ENCODE measurements at regions not wholly inside any gene's neighbourhood (a gene's known extent, or its start where the extent isn't known, plus 50 kb on each side); places are given as distances from the start of the nearest gene placed in this dataset.

- no peaks in the 10 kb centered on the region for H3K36me3 Mint-ChIP-seq
- H3K4me1 Mint-ChIP-seq = no peaks in the 10 kb centered on the region
- H3K27me3 Mint-ChIP-seq = peaks cover 0 to 12% (median 1%) of the 10 kb centered on the region in 5 donors
- peaks cover 0 to 3% (median 0%) of the 10 kb centered on the region in 9 donors for H3K9me3 Mint-ChIP-seq
- no peak overlapping the region for H3K27ac Mint-ChIP-seq
- H3K4me3 Mint-ChIP-seq = no peak overlapping the region
- POLR2A ChIA-PET = no interaction called here
- ATAC-seq (no peak), DNase-seq (no peak)
Measured at GRCh38 chr10:90381468-90381867, 476.4 kb downstream of the HTR7 start.

GRCh38 chr10:90389876-90390275 lies 468.0 kb downstream of the HTR7 start:
- ATAC-seq (no peak), DNase-seq (no peak)
- H3K4me3 Mint-ChIP-seq = no peak overlapping the region
- H3K4me1 Mint-ChIP-seq = no peaks in the 10 kb centered on the region
- H3K36me3 Mint-ChIP-seq = no peaks in the 10 kb centered on the region
- peaks cover 0 to 3% (median 0%) of the 10 kb centered on the region in 9 donors for H3K9me3 Mint-ChIP-seq
- POLR2A ChIA-PET = no interaction called here
- H3K27ac Mint-ChIP-seq = no peak overlapping the region
- H3K27me3 Mint-ChIP-seq = peaks cover 0 to 4% (median 0%) of the 10 kb centered on the region in 5 donors

DNA sequence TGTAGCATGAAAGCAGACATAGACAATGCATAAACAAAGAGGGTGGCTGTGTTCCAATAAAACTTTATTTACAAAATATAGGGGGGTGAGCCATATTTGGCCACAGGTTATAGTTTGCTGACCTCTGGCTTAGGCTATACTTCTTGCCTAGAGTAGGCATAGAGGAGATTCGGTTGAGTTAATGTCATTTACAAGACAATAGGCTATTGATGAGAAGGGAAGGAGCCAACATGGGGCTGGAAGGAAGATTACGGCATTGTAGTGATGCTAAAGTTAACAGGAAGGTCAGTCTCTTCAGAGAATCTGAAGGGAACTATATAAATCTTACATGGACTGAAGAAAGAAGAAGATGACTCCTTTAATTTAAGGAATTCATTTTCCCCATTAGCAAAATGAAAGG lies 463.5 kb downstream of the HTR7 start:
- Mint-ChIP-seq H3K36me3 (no peaks in the 10 kb centered on the region), H3K4me1 (no peaks in the 10 kb centered on the region), H3K9me3 (peaks cover 0 to 2% (median 0%) of the 10 kb centered on the region in 9 donors), H3K4me3 (no peak overlapping the region), H3K27ac (no peak overlapping the region), H3K27me3 (peaks cover 0 to 6% (median 0%) of the 10 kb centered on the region in 5 donors)
- POLR2A ChIA-PET = no interaction called here
- DNase-seq = no peak
- ATAC-seq = no peak

- POLR2A ChIA-PET = no interaction called here
- Mint-ChIP-seq H3K27ac (no peak overlapping the region), H3K27me3 (peaks cover 0 to 3% (median 0%) of the 10 kb centered on the region in 5 donors), H3K4me3 (no peak overlapping the region), H3K9me3 (peaks cover 0 to 1% (median 0%) of the 10 kb centered on the region in 9 donors), H3K36me3 (no peaks in the 10 kb centered on the region), H3K4me1 (no peaks in the 10 kb centered on the region)
- no peak for ATAC-seq
- DNase-seq = no peak
Measured at GRCh38 chr10:90396721-90397120, 461.1 kb downstream of the HTR7 start.

- Mint-ChIP-seq H3K36me3 (no peaks in the 10 kb centered on the region), H3K27me3 (peaks cover 0 to 3% (median 0%) of the 10 kb centered on the region in 5 donors), H3K27ac (no peak overlapping the region)
Measured at GRCh38 chr10:90398566-90398965, 459.3 kb downstream of the HTR7 start.

GRCh38 chr10:90399782-90400181 lies 458.1 kb downstream of the HTR7 start:
- H3K27ac Mint-ChIP-seq = no peak overlapping the region
- no peak for ATAC-seq
- H3K27me3 Mint-ChIP-seq = peaks cover 0 to 3% (median 0%) of the 10 kb centered on the region in 5 donors

More at GRCh38 chr10:90398566-90398965, 459.3 kb downstream of the HTR7 start:
- Mint-ChIP-seq H3K9me3 (peaks cover 0 to 1% (median 0%) of the 10 kb centered on the region in 9 donors), H3K4me3 (no peak overlapping the region), H3K4me1 (no peaks in the 10 kb centered on the region)
- DNase-seq (no peak), ATAC-seq (no peak)
- POLR2A ChIA-PET = no interaction called here

GRCh38 chr10:90403211-90404000 lies 454.4 kb downstream of the HTR7 start:
- Mint-ChIP-seq H3K27me3 (no peaks in the 10 kb centered on the region), H3K36me3 (no peaks in the 10 kb centered on the region), H3K4me3 (no peak overlapping the region), H3K9me3 (peaks cover 0 to 1% (median 0%) of the 10 kb centered on the region in 9 donors), H3K27ac (no peak overlapping the region), H3K4me1 (no peaks in the 10 kb centered on the region)
- DNase-seq = no peak
- no peak for ATAC-seq
- POLR2A ChIA-PET = no interaction called here

More at GRCh38 chr10:90399782-90400181, 458.1 kb downstream of the HTR7 start:
- no peaks in the 10 kb centered on the region for H3K36me3 Mint-ChIP-seq
- no peak for DNase-seq
- no peaks in the 10 kb centered on the region for H3K4me1 Mint-ChIP-seq
- peaks cover 0 to 1% (median 0%) of the 10 kb centered on the region in 9 donors for H3K9me3 Mint-ChIP-seq
- POLR2A ChIA-PET = no interaction called here
- H3K4me3 Mint-ChIP-seq = no peak overlapping the region

DNA sequence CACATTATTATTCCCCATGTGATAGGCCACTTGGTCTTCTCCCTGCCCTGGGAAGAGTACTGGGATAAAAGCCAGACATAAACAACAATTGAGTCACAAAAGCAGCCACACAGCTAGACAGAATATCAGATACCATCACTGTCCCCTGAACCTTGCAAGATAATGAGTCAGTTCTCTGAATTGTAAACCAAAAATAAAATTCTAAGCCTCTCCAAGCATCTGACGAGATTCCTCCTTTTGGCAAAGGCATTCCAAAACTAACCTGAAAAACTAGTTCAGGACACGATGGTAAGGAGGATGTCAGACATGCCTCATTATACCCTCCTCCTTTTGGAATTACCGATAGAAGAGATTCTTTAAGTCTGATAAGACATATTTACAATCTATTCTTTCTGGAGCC lies 450.7 kb downstream of the HTR7 start:
- Mint-ChIP-seq H3K27me3 (no peaks in the 10 kb centered on the region), H3K9me3 (peaks cover 0 to 13% (median 4%) of the 10 kb centered on the region in 9 donors), H3K27ac (no peak overlapping the region), H3K4me1 (no peaks in the 10 kb centered on the region), H3K36me3 (no peaks in the 10 kb centered on the region), H3K4me3 (no peak overlapping the region)
- POLR2A ChIA-PET = no interaction called here
- ATAC-seq (no peak), DNase-seq (no peak)

GRCh38 chr10:90407851-90408250 lies 450.0 kb downstream of the HTR7 start:
- Mint-ChIP-seq H3K36me3 (no peaks in the 10 kb centered on the region), H3K9me3 (peaks cover 0 to 13% (median 6%) of the 10 kb centered on the region in 9 donors), H3K4me3 (no peak overlapping the region), H3K4me1 (no peaks in the 10 kb centered on the region), H3K27me3 (no peaks in the 10 kb centered on the region), H3K27ac (no peak overlapping the region)
- no peak for ATAC-seq
- POLR2A ChIA-PET = no interaction called here
- DNase-seq = no peak

DNA sequence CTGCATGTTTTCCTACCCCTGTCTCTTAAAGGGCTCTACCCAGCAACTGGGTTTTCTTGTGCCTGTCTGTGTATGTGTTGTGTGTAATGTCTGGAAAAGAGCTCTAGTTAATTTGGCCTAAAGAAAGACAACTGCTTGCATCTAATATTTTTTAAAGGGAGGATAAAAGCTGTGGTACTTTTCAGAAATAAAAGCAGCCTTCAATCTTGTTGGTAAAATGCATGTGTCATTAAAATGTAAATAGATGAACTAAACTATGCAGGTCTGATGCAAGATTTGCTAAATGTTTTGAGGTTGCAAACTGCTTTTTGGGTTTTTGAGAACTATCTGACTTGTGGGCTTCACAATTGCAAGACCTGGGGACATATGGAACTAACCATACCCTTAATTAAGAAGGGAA lies 445.3 kb downstream of the HTR7 start:
- ATAC-seq (no peak), DNase-seq (no peak)
- Mint-ChIP-seq H3K4me3 (no peak overlapping the region), H3K9me3 (peaks cover 0 to 13% (median 6%) of the 10 kb centered on the region in 9 donors), H3K4me1 (no peaks in the 10 kb centered on the region), H3K27ac (no peak overlapping the region), H3K36me3 (no peaks in the 10 kb centered on the region), H3K27me3 (peaks cover 0 to 5% (median 0%) of the 10 kb centered on the region in 5 donors)
- POLR2A ChIA-PET = no interaction called here

DNA sequence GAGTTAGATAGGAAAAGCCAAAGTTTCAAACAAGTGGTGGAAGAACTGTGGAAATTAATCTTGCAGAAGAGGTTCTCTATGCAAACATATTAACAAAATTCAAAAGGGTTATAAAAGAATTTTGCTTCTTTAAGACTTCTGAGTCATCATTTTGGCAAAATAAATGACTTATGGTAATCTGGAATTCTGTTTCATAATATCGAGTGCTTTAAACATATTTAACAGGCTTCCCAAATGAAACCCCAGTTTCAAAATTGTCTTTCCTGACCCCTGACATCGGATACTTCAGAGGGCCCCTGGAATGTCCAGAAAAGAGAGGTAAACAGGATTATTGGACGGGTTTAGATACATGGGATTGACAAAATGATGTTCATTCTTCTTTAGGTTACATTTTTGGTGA lies 444.6 kb downstream of the HTR7 start:
- H3K27ac Mint-ChIP-seq = no peak overlapping the region
- POLR2A ChIA-PET = no interaction called here
- peaks cover 0 to 13% (median 6%) of the 10 kb centered on the region in 9 donors for H3K9me3 Mint-ChIP-seq
- H3K27me3 Mint-ChIP-seq = peaks cover 0 to 5% (median 0%) of the 10 kb centered on the region in 5 donors
- no peak for DNase-seq
- ATAC-seq = no peak
- H3K4me1 Mint-ChIP-seq = no peaks in the 10 kb centered on the region
- H3K4me3 Mint-ChIP-seq = no peak overlapping the region
- no peaks in the 10 kb centered on the region for H3K36me3 Mint-ChIP-seq

DNA sequence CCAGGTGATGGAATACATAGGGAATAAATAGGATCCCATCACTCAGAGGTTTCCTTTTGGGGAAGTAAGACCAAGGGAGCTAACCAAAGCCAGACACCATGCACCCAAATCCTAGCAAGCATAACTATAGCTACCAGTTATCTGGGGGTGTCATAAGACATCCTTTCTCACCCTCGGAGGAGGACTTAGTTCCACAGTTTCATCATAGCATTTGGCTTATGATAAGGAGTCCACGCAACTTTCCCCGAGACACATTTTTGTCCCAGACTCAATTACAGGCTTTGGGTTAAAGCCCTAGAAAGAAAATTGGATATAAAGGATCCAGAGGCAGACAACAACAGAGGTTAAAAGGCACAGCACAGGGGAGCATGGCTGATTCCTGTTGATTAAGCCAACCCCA lies 442.9 kb downstream of the HTR7 start:
- Mint-ChIP-seq H3K4me1 (no peaks in the 10 kb centered on the region), H3K27ac (no peak overlapping the region), H3K27me3 (peaks cover 0 to 5% (median 0%) of the 10 kb centered on the region in 5 donors), H3K9me3 (peaks cover 0 to 13% (median 6%) of the 10 kb centered on the region in 9 donors), H3K36me3 (no peaks in the 10 kb centered on the region), H3K4me3 (no peak overlapping the region)
- DNase-seq (no peak), ATAC-seq (no peak)
- POLR2A ChIA-PET = no interaction called here

DNA sequence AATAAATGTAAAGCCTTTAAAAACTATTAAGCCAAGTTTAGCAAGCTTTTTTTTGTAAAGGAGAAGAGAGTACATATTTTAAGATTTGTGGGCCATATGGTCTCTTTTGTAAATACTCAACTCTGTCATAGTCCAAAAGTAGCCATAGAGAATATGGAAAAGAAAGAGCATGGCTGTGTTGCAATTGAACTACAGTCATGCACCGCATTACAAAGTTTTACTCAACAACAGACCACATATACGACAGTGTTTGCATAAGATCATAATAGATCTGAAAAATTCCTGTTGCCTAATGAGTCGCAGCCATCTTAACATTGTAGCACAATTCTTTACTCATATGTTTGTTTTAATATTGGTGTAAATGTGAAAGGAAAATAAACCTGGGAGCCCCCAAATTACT lies 440.8 kb downstream of the HTR7 start:
- DNase-seq (no peak), ATAC-seq (no peak)
- H3K4me3 Mint-ChIP-seq = no peak overlapping the region
- POLR2A ChIA-PET = no interaction called here
- H3K4me1 Mint-ChIP-seq = no peaks in the 10 kb centered on the region
- no peak overlapping the region for H3K27ac Mint-ChIP-seq
- H3K27me3 Mint-ChIP-seq = peaks cover 0 to 5% (median 0%) of the 10 kb centered on the region in 5 donors
- H3K9me3 Mint-ChIP-seq = peaks cover 0 to 4% (median 0%) of the 10 kb centered on the region in 9 donors
- no peaks in the 10 kb centered on the region for H3K36me3 Mint-ChIP-seq
